ENCODE measurements at regions not wholly inside any gene's neighbourhood (a gene's known extent, or its start where the extent isn't known, plus 50 kb on each side); places are given as distances from the start of the nearest gene placed in this dataset.

DNA sequence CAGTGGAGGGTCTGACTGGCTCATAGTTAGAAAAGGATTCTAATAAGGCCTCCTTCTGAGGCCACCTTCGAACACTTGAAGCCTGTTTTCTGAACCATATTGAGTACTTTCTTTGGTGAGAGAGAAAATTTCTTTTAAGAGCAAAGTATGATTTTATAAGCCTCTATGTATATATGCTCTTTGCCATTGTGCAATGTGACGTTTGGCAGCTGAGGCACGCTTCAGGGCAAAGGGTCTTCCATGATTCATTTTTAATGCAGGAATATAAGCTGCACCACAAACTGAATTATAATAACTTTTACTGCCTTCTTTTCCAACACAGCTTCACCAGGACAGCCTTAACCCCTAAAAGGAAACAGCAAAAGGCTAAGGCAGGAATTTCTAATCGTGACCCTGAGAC is 154.4 kb downstream of the TTLL2 start:
- TF ChIP-seq CTCF (IDR thresholded peaks at IDR 0.05) (no peak), POLR2A (IDR thresholded peaks at IDR 0.05) (no peak), POLR2AphosphoS5 (IDR thresholded peaks at IDR 0.05) (no peak), EP300 (IDR thresholded peaks at IDR 0.05) (no peak)
